ENCODE measurements at regions not wholly inside any gene's neighbourhood (a gene's known extent, or its start where the extent isn't known, plus 50 kb on each side); places are given as distances from the start of the nearest gene placed in this dataset.

DNA sequence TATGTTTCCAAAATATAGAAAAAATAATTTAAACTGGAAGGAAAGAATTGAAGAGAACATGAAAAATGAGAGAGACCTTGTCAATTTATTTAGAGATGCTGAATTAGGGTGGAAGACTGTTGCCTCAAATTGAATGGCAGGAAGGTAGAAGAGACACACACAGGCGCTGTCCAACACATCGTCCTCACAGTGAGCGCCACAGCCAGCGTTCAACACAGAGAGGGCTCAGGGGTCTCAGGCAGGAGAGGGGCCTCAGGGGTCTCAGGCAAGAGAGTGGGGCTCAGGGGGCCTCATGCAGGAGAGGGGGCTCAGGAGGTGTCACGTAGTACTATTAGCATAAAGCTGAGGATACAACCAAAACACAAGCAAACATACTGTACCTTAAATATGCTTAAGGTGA is 65.7 kb downstream of the TMEM18 start:
- TF ChIP-seq POLR2AphosphoS5 (IDR thresholded peaks at IDR 0.05) (no peak), POLR2A (IDR thresholded peaks at IDR 0.05) (no peak)
- TF ChIP-seq, protein P1, sequence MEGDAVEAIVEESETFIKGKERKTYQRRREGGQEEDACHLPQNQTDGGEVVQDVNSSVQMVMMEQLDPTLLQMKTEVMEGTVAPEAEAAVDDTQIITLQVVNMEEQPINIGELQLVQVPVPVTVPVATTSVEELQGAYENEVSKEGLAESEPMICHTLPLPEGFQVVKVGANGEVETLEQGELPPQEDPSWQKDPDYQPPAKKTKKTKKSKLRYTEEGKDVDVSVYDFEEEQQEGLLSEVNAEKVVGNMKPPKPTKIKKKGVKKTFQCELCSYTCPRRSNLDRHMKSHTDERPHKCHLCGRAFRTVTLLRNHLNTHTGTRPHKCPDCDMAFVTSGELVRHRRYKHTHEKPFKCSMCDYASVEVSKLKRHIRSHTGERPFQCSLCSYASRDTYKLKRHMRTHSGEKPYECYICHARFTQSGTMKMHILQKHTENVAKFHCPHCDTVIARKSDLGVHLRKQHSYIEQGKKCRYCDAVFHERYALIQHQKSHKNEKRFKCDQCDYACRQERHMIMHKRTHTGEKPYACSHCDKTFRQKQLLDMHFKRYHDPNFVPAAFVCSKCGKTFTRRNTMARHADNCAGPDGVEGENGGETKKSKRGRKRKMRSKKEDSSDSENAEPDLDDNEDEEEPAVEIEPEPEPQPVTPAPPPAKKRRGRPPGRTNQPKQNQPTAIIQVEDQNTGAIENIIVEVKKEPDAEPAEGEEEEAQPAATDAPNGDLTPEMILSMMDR (IDR thresholded peaks at IDR 0.05), result no peak
- no peaks in the 10 kb centered on the region for H3K4me1 ChIP-seq
- H3K27ac ChIP-seq, result no peak overlapping the region
- H3K9me3 ChIP-seq, result no peaks in the 10 kb centered on the region
- no peaks in the 10 kb centered on the region for H3K36me3 ChIP-seq
- H3K27me3 ChIP-seq, result no peaks in the 10 kb centered on the region
- no peak for DNase-seq (ENCODE audit: low spot score in 2 of 2)
- H3K4me3 ChIP-seq, result no peak overlapping the region
- intact Hi-C loops (cut with DNase I; ENCODE audit: low total_unique reads), result no loop called here

DNA sequence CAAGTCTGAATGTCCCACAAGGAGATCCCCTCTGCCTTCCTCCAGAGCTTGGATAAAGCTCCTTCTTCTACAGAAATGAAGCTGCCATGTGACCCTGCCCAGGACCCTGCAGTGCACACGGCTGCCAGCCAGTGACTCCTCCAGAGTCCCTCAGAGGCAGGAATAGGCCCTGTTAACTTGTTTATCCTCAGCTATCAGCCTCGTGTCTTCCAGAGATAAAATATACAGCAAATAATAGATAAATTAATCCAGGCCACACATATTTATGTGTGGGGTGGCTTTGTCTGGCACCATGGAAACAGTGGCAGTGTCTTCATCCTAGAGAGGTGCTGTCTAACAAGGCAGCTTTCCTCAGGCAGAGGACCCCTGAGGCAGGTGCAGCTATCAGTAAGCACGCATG is 66.7 kb downstream of the TMEM18 start:
- no peaks in the 10 kb centered on the region for H3K36me3 ChIP-seq
- no peaks in the 10 kb centered on the region for H3K4me1 ChIP-seq
- no peak overlapping the region for H3K4me3 ChIP-seq
- TF ChIP-seq POLR2AphosphoS5 (IDR thresholded peaks at IDR 0.05), result no peak
- TF ChIP-seq POLR2A (IDR thresholded peaks at IDR 0.05), result no peak
- TF ChIP-seq, protein P1 (IDR thresholded peaks at IDR 0.05), result no peak
- DNase-seq (ENCODE audit: low spot score in 2 of 2), result no peak
- H3K27me3 ChIP-seq, result no peaks in the 10 kb centered on the region
- H3K9me3 ChIP-seq, result no peaks in the 10 kb centered on the region
- no peak overlapping the region for H3K27ac ChIP-seq
- intact Hi-C loops (cut with DNase I; ENCODE audit: low total_unique reads), result no loop called here

DNA sequence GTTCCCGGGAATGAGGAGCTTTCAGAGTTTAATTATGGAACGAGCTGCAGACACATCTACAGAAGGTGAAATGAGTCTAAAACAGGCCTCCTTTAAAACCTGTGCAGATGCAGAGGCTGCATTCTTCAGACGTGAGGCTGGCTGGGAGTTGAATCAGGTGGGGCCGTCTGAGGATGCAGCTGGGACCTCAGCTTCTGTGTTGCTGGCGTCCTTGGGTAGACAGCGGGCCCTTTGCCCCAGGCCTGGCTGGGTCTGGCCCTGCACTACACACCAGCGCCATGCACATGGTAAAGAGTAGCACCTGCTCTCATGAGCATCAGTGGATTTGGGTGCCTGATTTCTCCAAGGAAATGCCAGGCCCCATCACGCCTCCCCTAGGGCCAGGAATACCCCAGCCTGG is 67.3 kb downstream of the TMEM18 start:
- H3K4me3 ChIP-seq, result no peak overlapping the region
- no peaks in the 10 kb centered on the region for H3K27me3 ChIP-seq
- H3K9me3 ChIP-seq, result no peaks in the 10 kb centered on the region
- H3K4me1 ChIP-seq, result no peaks in the 10 kb centered on the region
- no peaks in the 10 kb centered on the region for H3K36me3 ChIP-seq
- DNase-seq (ENCODE audit: low spot score in 2 of 2), result no peak
- intact Hi-C loops (cut with DNase I; ENCODE audit: low total_unique reads), result no loop called here
- H3K27ac ChIP-seq, result no peak overlapping the region
- TF ChIP-seq POLR2AphosphoS5 (IDR thresholded peaks at IDR 0.05) (no peak), POLR2A (IDR thresholded peaks at IDR 0.05) (no peak)
- TF ChIP-seq, protein P1 (IDR thresholded peaks at IDR 0.05), result no peak

DNA sequence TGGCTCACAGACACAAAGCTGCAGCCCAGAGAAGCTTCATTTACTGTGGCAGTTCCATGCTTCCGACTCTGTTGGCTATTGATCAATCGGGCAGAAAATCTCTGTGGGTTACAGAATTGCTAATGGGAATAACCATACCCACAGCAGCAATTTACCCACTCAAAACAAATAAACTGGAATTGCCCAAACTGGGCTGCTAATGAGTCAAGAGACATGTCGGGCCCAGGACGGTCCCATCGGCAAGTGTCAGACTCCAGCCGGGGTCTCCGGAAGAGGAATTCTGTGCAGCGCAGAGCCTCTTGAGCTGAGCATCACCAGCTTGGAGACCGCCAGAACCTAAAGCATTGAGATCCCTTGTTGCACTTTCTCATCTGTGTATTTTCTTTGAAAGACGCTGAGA is 67.8 kb downstream of the TMEM18 start:
- no peak overlapping the region for H3K27ac ChIP-seq
- H3K27me3 ChIP-seq, result no peaks in the 10 kb centered on the region
- no peak overlapping the region for H3K4me3 ChIP-seq
- intact Hi-C loops (cut with DNase I; ENCODE audit: low total_unique reads), result no loop called here
- H3K9me3 ChIP-seq, result no peaks in the 10 kb centered on the region
- DNase-seq (ENCODE audit: low spot score in 2 of 2), result no peak
- no peaks in the 10 kb centered on the region for H3K4me1 ChIP-seq
- TF ChIP-seq POLR2A (IDR thresholded peaks at IDR 0.05) (no peak), POLR2AphosphoS5 (IDR thresholded peaks at IDR 0.05) (no peak)
- TF ChIP-seq, protein P1 (IDR thresholded peaks at IDR 0.05), result no peak
- H3K36me3 ChIP-seq, result no peaks in the 10 kb centered on the region

DNA sequence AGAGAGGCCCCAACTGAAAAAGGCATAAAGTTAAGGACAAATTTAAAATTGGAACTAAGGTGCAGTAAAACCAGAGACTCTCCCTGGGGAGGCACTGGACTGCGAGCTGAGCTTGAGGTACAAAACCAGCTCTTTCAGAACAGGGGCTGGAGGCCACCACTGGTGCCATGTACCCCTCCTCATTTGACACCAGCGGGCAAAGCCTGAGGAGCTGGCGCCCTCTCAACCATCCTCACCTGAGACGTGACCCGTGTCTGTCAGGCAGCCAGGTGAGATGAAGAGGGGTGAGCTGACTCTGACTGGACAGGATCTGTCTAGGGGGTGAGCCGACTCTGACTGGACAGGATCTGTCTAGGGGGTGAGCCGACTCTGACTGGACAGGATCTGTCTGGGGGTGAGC is 68.5 kb downstream of the TMEM18 start:
- intact Hi-C loops (cut with DNase I; ENCODE audit: low total_unique reads), result no loop called here
- H3K27me3 ChIP-seq, result no peaks in the 10 kb centered on the region
- TF ChIP-seq POLR2AphosphoS5 (IDR thresholded peaks at IDR 0.05) (no peak), POLR2A (IDR thresholded peaks at IDR 0.05) (no peak)
- TF ChIP-seq, protein P1 (IDR thresholded peaks at IDR 0.05), result no peak
- H3K4me1 ChIP-seq, result no peaks in the 10 kb centered on the region
- no peak for DNase-seq (ENCODE audit: low spot score in 2 of 2)
- no peak overlapping the region for H3K4me3 ChIP-seq
- H3K36me3 ChIP-seq, result no peaks in the 10 kb centered on the region
- no peak overlapping the region for H3K27ac ChIP-seq
- no peaks in the 10 kb centered on the region for H3K9me3 ChIP-seq
